ENCODE measurements at regions not wholly inside any gene's neighbourhood (a gene's known extent, or its start where the extent isn't known, plus 50 kb on each side); places are given as distances from the start of the nearest gene placed in this dataset.

DNA sequence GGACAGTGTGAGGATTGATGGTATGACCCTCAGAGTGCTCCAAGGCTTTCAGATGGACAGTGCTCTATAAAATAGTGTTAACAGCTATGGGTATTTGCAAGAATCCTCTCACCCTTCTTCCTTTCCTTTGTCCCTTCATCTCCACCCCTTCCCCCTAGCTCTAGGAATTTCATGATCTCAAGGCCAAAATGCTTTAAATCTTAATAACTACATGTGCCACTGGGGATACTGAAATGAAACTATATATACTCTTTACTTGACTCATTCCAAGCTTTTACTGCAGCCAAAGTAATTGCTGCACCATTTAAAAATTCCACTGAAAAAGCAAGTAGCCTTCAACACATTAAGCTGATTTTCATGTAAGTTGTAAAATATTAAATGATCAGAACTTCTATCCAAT, 361.6 kb upstream of the SLC30A5 start:
- H3K27ac ChIP-seq (ENCODE audit: low read depth, low read length): no peak overlapping the region

DNA sequence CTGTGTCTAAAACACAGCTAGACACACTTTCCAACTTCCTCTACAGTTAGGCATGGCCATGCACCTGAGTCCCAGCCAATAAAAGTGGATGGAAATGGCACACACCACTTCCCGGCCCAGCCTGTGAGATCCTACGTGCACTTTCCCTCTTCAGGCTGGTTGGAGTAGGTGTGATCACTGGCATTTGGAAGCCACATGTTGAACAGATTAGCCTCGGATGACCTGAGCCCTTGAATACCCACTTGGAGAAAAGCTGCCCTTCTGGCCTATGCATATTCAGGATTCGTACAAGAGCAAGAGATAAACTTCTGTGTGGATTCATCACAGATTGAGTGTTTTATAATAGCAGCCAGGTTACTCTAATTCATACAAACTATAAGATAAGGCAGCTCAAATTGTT, 359.0 kb upstream of the SLC30A5 start:
- no peak overlapping the region for H3K27ac ChIP-seq (ENCODE audit: low read depth, low read length)
- 75 to 93% (median 92%) methylated on average over 4 of the region's 4 CpGs for WGBS, 3 donors

DNA sequence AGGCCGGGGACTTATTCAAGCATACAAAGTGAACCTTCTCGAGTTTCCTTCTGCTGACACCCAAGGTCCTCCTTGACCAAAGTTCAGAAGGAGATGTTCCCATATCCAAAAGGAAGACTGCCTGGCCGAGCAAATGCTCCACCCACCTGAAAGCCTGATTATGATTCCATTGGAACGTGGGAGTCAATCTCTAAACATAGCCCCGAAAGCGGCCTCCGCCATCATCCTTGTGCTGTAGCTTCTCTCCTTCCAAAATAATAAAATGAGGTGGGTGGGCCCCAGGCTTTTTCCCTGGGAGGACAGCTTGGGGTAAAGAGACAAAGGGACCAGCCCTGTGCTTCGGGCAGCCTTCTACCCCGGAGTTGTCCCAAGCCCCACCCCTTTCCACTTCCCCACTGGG, 355.6 kb upstream of the SLC30A5 start:
- no peak overlapping the region for H3K27ac ChIP-seq (ENCODE audit: low read depth, low read length)
- 90 to 95% (median 94%) methylated on average over 9 of the region's 9 CpGs for WGBS, 3 donors

DNA sequence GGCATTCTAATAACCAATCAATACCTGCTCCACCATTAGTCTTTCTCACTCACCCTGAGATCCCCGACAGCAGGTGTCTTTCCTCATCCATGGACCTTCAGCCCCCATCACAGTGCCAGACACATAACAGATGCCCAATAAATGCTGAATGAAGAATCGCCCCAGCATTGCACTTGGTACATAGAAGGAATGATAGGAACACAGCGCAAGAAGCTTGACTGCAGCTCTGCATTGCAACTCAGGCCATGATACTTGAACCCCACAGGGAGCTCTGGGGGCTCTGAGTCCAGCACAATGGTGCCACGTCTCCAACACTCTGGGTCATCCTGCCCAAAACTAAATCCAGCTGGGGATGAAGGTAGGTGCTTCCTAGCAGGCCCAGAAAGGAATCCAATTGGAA, 355.0 kb upstream of the SLC30A5 start:
- WGBS, 3 donors: 81 to 94% (median 93%) methylated on average over 4 of the region's 4 CpGs
- no peak overlapping the region for H3K27ac ChIP-seq (ENCODE audit: low read depth, low read length)

DNA sequence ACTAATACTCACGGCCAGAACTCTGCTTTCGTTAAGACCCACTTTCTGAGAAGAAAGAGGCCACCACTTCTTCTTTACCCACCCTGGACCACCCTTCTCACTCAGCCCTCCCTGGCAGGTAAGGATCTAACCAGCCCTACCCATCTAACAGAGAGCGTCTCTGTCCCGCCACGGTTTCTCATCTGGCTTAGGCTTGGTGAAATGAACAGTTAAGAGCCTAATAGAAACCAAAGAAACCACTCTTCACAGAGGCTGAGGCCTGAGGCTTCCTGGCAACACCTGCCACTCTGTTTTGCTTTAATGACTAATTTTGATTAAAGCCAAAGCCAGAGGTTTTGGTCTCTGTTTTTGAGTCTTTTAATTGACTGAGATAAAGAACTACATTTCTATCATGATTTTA, 354.1 kb upstream of the SLC30A5 start:
- WGBS, 3 donors: 88 to 95% (median 94%) methylated on average over 5 of the region's 5 CpGs
- no peak overlapping the region for H3K27ac ChIP-seq (ENCODE audit: low read depth, low read length)

DNA sequence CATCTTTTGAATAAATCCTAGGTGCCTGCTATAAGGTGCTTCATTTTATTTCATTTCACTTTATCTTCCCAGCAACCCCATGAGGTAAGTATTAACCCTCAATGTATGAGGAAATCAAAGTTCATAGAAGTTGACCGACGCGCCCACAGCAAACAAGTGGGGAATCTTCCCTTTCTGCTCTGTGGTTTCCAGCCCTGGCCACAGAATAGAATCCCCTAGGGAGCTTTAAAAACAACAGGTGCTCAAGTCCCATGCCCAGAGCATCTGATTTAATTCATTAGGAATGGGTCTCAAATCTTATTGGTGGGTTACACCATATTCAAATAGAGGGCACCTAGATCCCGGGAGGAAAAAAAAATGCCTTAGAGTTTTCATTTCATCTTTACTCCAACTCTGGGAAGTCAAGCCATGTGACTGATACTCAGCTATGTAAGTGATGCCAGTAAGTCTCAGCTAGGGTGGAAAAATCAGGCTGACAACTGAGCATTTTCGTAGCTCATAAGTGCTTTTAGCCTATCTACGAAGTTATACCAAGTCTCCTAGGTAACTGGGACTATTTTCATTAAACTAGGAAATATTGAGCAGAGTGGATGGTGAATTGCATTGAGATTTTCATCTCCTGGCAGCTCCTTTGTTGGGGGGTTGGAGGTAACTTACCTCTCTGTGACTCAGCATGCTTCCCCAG, 353.4 kb upstream of the SLC30A5 start:
- WGBS, 3 donors: 84 to 94% (median 90%) methylated on average over 6 of the region's 6 CpGs
- no peak overlapping the region for H3K27ac ChIP-seq (ENCODE audit: low read depth, low read length)

DNA sequence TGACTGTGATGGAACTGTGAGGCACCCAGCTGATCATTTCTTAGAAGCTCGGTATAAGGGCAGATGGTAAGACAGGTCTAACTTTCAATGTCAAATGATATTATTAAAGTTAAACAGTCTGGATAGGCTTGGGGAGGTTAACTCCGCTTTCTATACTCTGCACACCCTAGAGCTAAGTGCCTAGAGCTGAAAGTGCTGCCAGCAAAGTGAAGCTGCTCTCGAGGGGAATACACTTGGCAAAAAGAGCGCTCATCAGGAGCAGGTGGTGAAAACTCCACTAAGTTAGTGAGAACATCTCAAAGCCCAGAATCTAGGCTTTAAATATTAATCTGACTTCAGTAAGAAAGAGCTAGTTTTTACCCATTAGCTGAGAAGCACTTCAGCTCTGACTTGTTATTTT, 349.6 kb upstream of the SLC30A5 start:
- 78 to 92% (median 87%) methylated on average over 4 of the region's 4 CpGs for WGBS, 3 donors
- no peak overlapping the region for H3K27ac ChIP-seq (ENCODE audit: low read depth, low read length)

DNA sequence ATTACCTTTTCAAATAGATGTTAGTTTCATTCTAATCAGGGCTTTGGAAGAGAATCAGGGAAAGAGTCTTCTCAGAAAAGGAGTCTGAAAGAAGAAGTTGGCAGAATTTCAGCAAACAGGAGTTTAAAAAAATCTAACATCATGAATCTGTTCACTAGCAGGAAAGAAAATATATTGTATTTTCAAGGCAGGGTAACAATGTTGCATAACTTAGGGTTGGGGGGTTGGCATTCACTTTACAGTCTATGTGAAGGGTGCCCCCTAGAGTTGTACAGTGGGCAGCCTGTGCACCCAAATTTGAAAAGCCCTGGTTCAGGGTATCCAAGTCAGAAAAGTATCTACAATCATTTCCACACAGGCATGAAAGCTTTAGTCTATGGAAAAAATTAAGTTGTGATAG, 348.4 kb upstream of the SLC30A5 start:
- no peak overlapping the region for H3K27ac ChIP-seq (ENCODE audit: low read depth, low read length)

DNA sequence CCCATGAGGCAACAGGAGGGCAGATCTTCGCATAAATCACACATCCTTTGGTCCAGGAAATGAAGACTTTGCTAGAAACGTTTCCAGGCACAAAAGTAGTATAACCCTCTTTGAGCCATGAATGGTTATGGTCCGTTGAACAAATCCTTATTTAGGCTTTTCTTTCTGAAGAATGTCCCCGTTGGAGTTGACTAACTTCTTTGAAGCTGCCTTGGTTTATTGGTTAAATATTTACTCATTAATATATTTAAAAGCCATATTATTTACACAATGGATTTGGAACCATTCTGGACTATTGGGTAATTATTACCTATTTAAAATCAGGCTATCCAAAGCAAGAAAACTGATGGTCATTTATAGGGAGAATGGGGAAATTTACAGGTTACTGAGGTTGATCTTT, 347.6 kb upstream of the SLC30A5 start:
- H3K27ac ChIP-seq (ENCODE audit: low read depth, low read length): no peak overlapping the region
- 46 to 73% (median 65%) methylated on average over 4 of the region's 4 CpGs for WGBS, 3 donors

DNA sequence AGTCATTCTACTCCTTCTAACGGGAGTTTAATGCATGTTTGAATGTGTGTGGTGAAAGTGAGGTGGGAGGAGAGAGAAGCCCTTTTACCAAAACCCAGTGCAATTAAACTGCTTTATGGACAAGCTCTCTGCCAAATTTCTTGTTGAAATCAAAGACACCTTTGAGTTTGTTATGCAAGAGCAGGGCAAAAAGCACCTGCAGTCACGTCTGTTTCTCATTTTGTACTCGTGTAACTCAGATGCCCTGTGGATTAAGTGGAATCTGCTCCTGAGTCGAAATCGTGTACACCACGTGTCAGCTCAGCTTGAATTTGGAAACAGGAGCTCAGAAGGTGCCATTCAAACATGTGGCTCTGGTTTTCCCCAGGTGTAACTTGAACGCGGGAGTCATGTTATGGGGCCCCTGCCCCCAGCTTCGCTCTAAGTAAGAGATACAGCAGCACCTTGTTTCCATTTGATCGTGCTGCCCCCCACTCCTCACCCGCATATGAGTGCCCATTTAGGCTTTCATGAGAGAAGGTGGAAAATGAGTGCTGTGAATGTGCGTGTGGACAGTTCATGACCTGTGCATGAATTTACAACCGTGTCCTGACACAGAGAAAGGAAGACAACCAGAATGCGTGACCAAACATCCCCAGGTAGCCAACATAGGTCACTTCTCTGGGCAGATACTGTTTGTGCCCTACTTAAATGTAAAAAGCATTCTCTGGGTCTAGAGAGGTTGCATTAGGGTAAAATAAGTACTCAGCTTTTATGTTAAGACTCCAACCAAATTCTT, 347.0 kb upstream of the SLC30A5 start:
- H3K27ac ChIP-seq (ENCODE audit: low read depth, low read length): no peak overlapping the region
- WGBS, 3 donors: 65 to 90% (median 80%) methylated on average over 14 of the region's 14 CpGs

DNA sequence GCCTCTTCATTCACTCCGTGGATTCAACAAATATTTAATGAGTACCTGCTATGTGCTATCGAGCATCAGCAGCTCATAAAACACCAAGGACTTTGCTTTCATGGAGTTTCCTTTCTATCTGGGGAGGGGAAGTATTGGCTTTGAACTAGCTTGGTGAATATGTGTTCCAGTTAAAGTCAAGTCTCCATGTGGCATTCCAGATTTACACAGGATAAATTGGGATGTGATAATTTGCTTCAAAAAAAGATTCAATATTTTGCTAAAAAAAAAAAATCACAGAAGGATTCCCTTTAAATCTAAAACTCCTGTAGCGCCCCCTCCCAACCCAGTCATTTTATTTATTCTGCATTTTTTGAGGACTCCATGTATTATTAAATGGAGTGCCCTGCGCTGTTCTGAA, 346.3 kb upstream of the SLC30A5 start:
- H3K27ac ChIP-seq (ENCODE audit: low read depth, low read length): no peak overlapping the region
- WGBS, 3 donors: 67 to 92% (median 90%) methylated on average over 4 of the region's 4 CpGs

DNA sequence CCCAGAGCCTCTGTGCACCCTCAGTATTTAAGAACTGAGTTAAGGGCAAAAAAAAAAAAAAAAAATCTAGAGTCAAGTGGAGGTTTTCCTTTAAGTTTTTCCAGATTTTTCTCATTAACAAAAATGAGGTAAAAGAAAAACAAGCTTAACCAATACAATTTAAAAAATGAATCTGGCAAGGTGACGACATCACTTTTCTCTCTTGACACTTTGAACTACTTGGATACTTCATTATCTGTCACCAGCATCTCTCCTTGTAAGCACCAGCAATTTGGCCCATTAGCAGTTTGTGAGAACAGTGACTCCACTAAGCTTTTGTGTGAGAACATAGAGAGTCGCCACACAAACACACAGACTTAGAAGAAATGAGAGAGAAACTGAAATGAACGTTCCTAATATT, 345.7 kb upstream of the SLC30A5 start:
- no peak overlapping the region for H3K27ac ChIP-seq (ENCODE audit: low read depth, low read length)
- WGBS, 3 donors: 67 to 85% (median 84%) methylated on average over 3 of the region's 3 CpGs

DNA sequence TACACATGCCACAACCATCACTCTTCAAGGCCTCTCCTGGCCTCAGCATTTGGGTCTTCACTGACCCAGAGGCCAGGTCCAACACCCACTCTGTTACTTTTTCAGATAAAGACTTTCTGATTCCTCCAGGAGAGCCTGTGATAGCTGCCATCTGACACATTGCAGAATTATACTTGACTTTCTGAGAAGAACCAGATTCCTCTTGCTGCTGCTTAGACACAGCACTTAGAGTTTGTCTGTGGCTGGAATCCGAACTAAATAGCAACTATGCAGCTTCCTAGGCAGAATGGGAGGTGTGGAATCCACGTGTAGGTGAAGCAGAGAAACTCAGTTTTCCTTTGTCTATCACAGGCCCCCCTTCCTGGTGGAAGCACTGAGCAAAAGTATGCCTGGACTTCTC, 344.7 kb upstream of the SLC30A5 start:
- H3K27ac ChIP-seq (ENCODE audit: low read depth, low read length): no peak overlapping the region
- WGBS, 3 donors: 55 to 80% (median 74%) methylated on average over 2 of the region's 2 CpGs

DNA sequence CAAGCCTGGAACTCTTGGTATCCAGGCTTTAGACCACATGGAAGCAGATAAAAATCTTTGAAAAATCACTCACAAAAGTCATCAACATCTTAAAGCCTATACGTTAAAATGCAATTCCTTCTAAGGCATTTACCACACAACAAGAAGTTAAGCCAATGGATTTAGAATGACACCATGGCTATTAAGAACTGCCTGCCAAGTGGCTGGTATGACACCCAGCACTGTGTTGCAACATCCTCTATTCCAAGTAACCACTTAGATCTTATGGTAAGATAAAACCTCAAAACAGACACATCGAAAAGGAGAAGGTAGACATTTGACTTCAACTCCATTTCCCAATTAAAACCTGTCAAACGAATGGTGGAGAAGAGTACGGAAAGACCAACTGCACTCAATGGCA, 344.2 kb upstream of the SLC30A5 start:
- 55 to 77% (median 61%) methylated on average over 4 of the region's 4 CpGs for WGBS, 3 donors
- H3K27ac ChIP-seq (ENCODE audit: low read depth, low read length): no peak overlapping the region

DNA sequence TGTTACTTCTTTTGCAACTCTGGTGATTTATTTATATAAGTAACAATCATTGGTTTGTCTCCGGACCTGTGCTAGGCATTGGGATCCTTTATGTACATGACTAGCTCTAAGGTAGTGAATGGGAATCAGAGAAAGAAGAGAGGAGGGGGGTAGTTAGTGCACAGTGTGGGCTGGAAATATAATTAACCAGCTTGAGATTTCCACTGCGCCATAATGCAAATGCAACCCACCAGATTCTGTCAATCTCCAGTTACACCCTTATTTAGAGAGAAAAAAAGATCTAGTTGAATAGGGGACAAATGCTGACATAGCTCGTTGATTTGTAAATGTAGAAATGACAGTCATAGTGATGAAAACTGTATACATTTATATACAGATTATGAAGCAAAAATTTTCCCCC, 342.2 kb upstream of the SLC30A5 start:
- no peak overlapping the region for H3K27ac ChIP-seq (ENCODE audit: low read depth, low read length)
- 83 to 95% (median 93%) methylated on average over 3 of the region's 3 CpGs for WGBS, 3 donors

DNA sequence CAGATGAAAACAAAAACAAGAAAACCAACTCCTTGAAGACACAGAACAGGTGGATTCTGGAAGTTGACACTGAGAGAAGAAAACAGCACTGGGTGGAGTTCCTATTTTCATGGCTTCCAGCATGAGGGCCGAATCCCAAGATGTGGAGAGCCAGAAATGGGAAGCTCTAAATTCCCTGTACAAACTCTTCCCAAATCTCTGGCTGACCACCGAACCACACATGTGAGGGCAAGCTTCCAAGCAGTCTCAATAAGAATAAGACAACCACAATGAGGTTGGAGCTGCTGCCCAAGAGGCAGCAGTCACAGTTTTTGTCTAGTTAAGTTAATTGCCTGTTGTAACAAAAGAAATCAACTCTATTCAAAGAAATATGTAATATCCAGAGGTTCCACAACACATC, 339.3 kb upstream of the SLC30A5 start:
- WGBS, 3 donors: 80 to 92% (median 87%) methylated on average over 2 of the region's 2 CpGs
- H3K27ac ChIP-seq (ENCODE audit: low read depth, low read length): no peak overlapping the region

DNA sequence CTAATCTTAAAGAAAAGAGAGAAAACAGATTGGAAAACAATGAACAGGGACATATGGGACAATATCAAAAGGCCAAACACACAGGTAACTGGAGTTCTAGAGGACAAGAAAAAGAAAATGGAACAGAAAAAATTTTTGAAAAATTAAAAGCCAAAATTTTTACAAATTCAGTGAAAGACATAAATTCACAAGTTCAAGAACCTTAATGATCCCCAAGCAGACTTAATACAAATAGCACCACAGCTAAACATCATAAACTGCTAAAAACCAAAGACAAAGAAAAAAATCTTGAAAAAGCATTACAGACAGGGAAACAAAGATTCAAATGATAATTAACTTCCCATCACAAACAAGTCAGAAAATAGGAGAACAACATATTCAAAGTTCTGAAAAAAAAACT, 338.5 kb upstream of the SLC30A5 start:
- H3K27ac ChIP-seq (ENCODE audit: low read depth, low read length): no peak overlapping the region

DNA sequence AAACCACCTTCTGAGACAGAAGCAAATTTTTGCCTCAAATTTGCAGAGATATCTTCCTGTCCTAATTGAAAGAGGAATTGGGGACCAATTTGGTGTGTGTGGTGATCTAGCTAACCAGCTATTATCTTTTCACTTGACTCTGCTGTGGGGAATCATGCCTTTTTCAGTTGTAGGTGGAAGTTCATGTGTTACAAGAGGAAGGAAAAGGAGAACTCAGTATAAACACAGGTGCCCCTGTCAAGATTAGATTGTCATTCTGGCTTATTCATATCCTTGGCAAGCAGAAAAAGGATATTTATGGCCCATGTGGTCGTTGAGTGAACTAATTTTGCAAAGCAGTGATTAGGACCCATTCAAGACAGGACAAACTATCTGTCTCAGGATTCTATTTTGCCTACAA, 336.8 kb upstream of the SLC30A5 start:
- H3K27ac ChIP-seq (ENCODE audit: low read depth, low read length): no peak overlapping the region
- WGBS, 3 donors: 13 to 26% (median 23%) methylated on average over 1 of the region's 1 CpG

DNA sequence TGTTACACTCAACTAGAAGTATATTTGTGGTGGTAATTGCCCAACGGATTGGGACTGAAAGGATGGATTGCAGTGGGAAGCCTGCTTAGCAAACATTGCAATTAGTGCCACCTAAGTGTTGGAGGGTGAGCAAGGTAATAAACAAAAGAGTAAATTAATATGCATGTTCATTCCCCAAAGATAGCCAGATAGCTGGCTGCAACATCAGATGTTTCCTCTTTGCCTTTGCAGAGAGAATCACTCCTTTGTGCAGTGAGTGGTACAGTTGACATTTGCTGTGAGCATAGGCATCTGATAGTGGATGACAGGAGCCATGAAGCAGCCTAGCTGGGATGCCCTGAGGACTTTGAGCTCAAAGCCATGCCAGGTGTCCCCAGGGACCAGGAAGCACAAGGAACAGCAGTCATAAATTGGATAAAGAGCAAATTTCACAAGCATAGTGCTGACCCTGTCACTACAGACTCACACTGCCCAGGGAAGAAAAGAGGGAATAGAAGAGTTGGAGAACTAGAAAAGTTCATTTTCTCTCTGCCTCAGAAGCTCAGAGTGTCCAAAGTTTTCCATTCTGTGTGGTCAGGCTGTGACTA, 336.1 kb upstream of the SLC30A5 start:
- WGBS, 3 donors: 70 to 91% (median 86%) methylated on average over 1 of the region's 1 CpG
- no peak overlapping the region for H3K27ac ChIP-seq (ENCODE audit: low read depth, low read length)

DNA sequence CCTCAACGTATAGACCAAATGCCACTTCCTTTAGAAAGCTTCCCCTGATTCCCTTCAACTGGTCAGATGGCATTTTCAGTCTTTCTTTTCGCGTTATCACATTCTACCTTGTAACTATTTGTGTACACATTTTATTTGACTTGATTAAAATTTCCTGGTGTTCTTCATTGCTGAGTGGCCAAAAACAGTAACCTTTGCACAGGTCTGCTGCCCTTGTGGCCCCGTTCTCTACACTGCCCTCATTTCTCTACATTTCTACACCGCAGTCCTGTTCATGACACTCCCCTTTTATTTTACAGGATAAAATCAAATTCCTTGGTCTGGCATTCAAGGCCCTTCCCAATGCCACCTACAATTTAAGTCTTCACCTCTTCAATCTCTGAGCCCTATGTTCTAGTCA, 334.2 kb upstream of the SLC30A5 start:
- H3K27ac ChIP-seq (ENCODE audit: low read depth, low read length): no peak overlapping the region
- WGBS, 3 donors: 77 to 94% (median 83%) methylated on average over 5 of the region's 5 CpGs

Data from adipose tissue (tissue), 3 donors.